ENCODE measurements at regions not wholly inside any gene's neighbourhood (a gene's known extent, or its start where the extent isn't known, plus 50 kb on each side); places are given as distances from the start of the nearest gene placed in this dataset.

GRCh38 chr10:3482200-3482993 is 302.6 kb downstream of the KLF6 start:
- no peak overlapping the region; the same call in 1 of the 2 replicates for H3K4me3 ChIP-seq (replicated peaks; ENCODE audit: low read depth, low read length)
- TF ChIP-seq CTCF (IDR thresholded peaks at IDR 0.05; ENCODE audit: low read depth, low read length, missing control alignments): no peak

DNA sequence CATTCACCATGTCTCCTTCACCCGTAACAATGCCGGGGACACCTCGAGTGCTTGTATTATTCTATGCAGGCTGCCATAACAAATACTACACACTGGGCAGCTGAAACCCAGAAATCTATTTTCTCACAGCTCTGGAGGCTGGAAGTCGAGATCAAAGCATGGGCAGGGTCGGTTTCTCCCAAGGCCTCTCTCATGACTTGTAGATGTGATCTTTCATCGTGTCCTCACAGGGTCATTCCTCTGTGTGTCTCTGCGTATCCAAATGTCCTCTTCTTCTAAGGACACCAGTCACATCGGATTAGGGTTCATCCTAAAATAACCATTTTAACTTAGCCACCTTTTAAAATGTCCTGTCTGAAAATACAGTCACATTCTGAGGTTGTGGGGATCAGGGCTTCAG is 303.5 kb downstream of the KLF6 start:
- TF ChIP-seq CTCF (IDR thresholded peaks at IDR 0.05; ENCODE audit: low read depth, low read length, missing control alignments): no peak
- DNase-seq (ENCODE audit: extremely low read depth, low read depth): no peak

More at GRCh38 chr10:3482200-3482993, 302.6 kb downstream of the KLF6 start:
- peak; percentile 86 for DNase-seq (ENCODE audit: extremely low read depth, low read depth)

GRCh38 chr10:3480990-3481315 is 304.1 kb downstream of the KLF6 start:
- no peak for DNase-seq (ENCODE audit: extremely low read depth, low read depth)
- H3K4me3 ChIP-seq (replicated peaks; ENCODE audit: low read depth, low read length): no peak overlapping the region
- TF ChIP-seq CTCF (IDR thresholded peaks at IDR 0.05; ENCODE audit: low read depth, low read length, missing control alignments): no peak

More for the DNA sequence above, 303.5 kb downstream of the KLF6 start:
- H3K4me3 ChIP-seq (replicated peaks; ENCODE audit: low read depth, low read length): no peak overlapping the region

GRCh38 chr10:3480281-3480989 is 304.6 kb downstream of the KLF6 start:
- H3K4me3 ChIP-seq (replicated peaks; ENCODE audit: low read depth, low read length): no peak overlapping the region
- TF ChIP-seq CTCF (IDR thresholded peaks at IDR 0.05; ENCODE audit: low read depth, low read length, missing control alignments): no peak
- DNase-seq (ENCODE audit: extremely low read depth, low read depth): no peak

GRCh38 chr10:3478632-3479240 is 306.2 kb upstream of the PITRM1 start:
- TF ChIP-seq CTCF (IDR thresholded peaks at IDR 0.05; ENCODE audit: low read depth, low read length, missing control alignments): no peak
- no peak overlapping the region for H3K4me3 ChIP-seq (replicated peaks; ENCODE audit: low read depth, low read length)
- no peak for DNase-seq (ENCODE audit: extremely low read depth, low read depth)

GRCh38 chr10:3478153-3478552 is 305.6 kb upstream of the PITRM1 start:
- TF ChIP-seq CTCF (IDR thresholded peaks at IDR 0.05; ENCODE audit: low read depth, low read length, missing control alignments): no peak
- H3K4me3 ChIP-seq (replicated peaks; ENCODE audit: low read depth, low read length): no peak overlapping the region
- DNase-seq (ENCODE audit: extremely low read depth, low read depth): no peak
